AG10803 (cell line): ENCODE measurements at regions not wholly inside any gene's neighbourhood (a gene's known extent, or its start where the extent isn't known, plus 50 kb on each side); places are given as distances from the start of the nearest gene placed in this dataset.

Source experiments
- DNase-seq: peaks from one replicate; pipeline ENCODE4 v3.0.0; 2010; ENCODE audit warnings: low read depth
- H3K4me3 ChIP-seq: 2 replicates; pipeline ENCODE4 v1.5.1; 2011; ENCODE audit warnings: mild to moderate bottlenecking, low read length, control low read depth
- CTCF ChIP-seq: conservative IDR thresholded peaks from 2 replicates; pipeline ENCODE4 v1.5.1; 2011; ENCODE audit warnings: mild to moderate bottlenecking, low read length, control low read depth, inconsistent platforms

- no peak overlapping the region for H3K4me3 ChIP-seq
- no peak for DNase-seq
- TF ChIP-seq CTCF = no peak
These were observed 824.9 kb downstream of the KCNJ2 start for GRCh38 chr17:70994194-70994593.

GRCh38 chr17:70995997-70996396 lies 826.7 kb downstream of the KCNJ2 start:
- TF ChIP-seq CTCF = no peak

GRCh38 chr17:71003736-71004135 lies 834.4 kb downstream of the KCNJ2 start:
- TF ChIP-seq CTCF = no peak
- no peak overlapping the region for H3K4me3 ChIP-seq
- no peak for DNase-seq

More at GRCh38 chr17:70995997-70996396, 826.7 kb downstream of the KCNJ2 start:
- no peak for DNase-seq
- no peak overlapping the region for H3K4me3 ChIP-seq

GRCh38 chr17:71004413-71004812 lies 835.1 kb downstream of the KCNJ2 start:
- peak; percentile 1 for DNase-seq
- no peak for TF ChIP-seq CTCF
- no peak overlapping the region for H3K4me3 ChIP-seq

GRCh38 chr17:71011391-71011790 lies 842.1 kb downstream of the KCNJ2 start:
- TF ChIP-seq CTCF = no peak
- no peak for DNase-seq
- H3K4me3 ChIP-seq = no peak overlapping the region

- H3K4me3 ChIP-seq = no peak overlapping the region
- no peak for TF ChIP-seq CTCF
- no peak for DNase-seq
These were observed 850.4 kb downstream of the KCNJ2 start for GRCh38 chr17:71019699-71020098.

GRCh38 chr17:71022758-71023157 lies 853.4 kb downstream of the KCNJ2 start:
- DNase-seq = no peak
- H3K4me3 ChIP-seq = no peak overlapping the region
- no peak for TF ChIP-seq CTCF
